ENCODE measurements at regions not wholly inside any gene's neighbourhood (a gene's known extent, or its start where the extent isn't known, plus 50 kb on each side); places are given as distances from the start of the nearest gene placed in this dataset.

DNA sequence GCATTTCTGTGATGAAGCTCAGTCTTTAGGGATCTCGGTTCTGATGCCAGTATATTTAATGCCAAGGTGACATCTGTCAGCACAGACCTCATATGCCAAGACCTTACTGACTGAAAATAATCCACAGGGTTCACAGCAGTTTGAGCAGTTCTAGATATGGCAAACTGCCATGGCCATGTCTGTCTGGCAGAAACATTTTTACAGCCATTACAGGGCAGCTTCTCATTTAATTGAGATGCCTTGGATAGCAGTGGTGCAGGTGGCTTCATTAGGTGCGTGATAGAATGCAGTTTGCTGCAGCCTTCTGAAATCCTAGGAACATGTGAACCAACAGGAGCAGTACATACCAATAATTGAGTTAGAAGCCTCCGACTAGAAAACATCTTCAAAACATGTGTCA, 510.6 kb downstream of the XIRP2 start:
- TF ChIP-seq, protein P1, sequence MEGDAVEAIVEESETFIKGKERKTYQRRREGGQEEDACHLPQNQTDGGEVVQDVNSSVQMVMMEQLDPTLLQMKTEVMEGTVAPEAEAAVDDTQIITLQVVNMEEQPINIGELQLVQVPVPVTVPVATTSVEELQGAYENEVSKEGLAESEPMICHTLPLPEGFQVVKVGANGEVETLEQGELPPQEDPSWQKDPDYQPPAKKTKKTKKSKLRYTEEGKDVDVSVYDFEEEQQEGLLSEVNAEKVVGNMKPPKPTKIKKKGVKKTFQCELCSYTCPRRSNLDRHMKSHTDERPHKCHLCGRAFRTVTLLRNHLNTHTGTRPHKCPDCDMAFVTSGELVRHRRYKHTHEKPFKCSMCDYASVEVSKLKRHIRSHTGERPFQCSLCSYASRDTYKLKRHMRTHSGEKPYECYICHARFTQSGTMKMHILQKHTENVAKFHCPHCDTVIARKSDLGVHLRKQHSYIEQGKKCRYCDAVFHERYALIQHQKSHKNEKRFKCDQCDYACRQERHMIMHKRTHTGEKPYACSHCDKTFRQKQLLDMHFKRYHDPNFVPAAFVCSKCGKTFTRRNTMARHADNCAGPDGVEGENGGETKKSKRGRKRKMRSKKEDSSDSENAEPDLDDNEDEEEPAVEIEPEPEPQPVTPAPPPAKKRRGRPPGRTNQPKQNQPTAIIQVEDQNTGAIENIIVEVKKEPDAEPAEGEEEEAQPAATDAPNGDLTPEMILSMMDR (IDR thresholded peaks at IDR 0.05; ENCODE audit: unreplicated experiment in 3 of 3): no peak

DNA sequence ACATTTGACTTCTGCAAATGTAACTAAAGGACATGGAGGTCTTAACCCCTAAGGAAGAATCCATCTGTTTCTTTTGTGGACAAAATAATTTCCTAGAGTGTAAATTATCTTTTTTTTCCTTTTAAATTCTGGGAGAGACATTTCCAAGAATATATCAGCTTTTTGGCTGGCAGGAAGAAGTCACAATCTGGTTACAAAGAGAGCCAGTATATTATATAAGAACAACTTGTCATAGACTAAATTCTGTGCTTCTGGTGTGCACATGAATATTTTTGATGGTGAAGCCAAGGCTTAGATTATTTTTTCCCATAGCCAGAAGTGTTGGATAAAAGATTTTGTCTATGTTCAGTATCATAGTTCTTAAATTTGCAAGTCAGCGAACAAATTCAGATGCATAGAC, 500.6 kb downstream of the XIRP2 start:
- no peaks in the 10 kb centered on the region for H3K27me3 Mint-ChIP-seq (ENCODE audit: low read depth)
- H3K9me3 Mint-ChIP-seq: no peaks in the 10 kb centered on the region
- H3K27ac Mint-ChIP-seq: no peak overlapping the region
- H3K4me3 Mint-ChIP-seq: no peak overlapping the region
- H3K4me1 Mint-ChIP-seq: peaks cover 6% of the 10 kb centered on the region
- H3K36me3 Mint-ChIP-seq (ENCODE audit: low read depth): no peaks in the 10 kb centered on the region
- TF ChIP-seq, protein P1 (IDR thresholded peaks at IDR 0.05; ENCODE audit: unreplicated experiment in 3 of 3): no peak

More for the DNA sequence above, 510.6 kb downstream of the XIRP2 start:
- H3K27ac Mint-ChIP-seq: no peak overlapping the region
- H3K4me3 Mint-ChIP-seq: no peak overlapping the region
- no peaks in the 10 kb centered on the region for H3K4me1 Mint-ChIP-seq
- no peaks in the 10 kb centered on the region for H3K27me3 Mint-ChIP-seq (ENCODE audit: low read depth)
- peaks cover 21% of the 10 kb centered on the region for H3K9me3 Mint-ChIP-seq
- H3K36me3 Mint-ChIP-seq (ENCODE audit: low read depth): no peaks in the 10 kb centered on the region

DNA sequence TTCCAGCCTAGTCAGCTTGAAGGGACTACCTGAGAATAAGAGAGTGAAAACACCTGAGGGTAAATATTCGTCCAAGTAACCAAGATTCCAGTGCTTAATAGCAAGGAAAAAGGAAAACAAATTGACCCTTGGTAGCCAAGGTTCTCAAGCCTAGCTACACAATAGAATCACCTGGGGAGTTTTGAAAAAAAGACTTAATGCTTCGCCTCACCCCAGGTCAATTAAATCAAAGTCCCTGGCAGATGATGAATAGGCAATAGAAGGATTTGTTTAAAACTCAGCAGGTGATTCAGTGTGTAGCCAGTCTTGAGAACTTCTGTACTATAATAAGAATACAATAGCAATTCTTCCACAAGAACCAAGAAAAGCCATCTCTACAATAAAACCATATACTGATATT, 500.2 kb downstream of the XIRP2 start:
- no peaks in the 10 kb centered on the region for H3K9me3 Mint-ChIP-seq
- peak overlapping the region in 1 of 3 experiments; percentile 25 for H3K27ac Mint-ChIP-seq
- H3K4me3 Mint-ChIP-seq: no peak overlapping the region
- H3K36me3 Mint-ChIP-seq (ENCODE audit: low read depth): no peaks in the 10 kb centered on the region
- TF ChIP-seq, protein P1 (IDR thresholded peaks at IDR 0.05; ENCODE audit: unreplicated experiment in 3 of 3): no peak
- H3K4me1 Mint-ChIP-seq: peaks cover 6% of the 10 kb centered on the region
- H3K27me3 Mint-ChIP-seq (ENCODE audit: low read depth): no peaks in the 10 kb centered on the region

DNA sequence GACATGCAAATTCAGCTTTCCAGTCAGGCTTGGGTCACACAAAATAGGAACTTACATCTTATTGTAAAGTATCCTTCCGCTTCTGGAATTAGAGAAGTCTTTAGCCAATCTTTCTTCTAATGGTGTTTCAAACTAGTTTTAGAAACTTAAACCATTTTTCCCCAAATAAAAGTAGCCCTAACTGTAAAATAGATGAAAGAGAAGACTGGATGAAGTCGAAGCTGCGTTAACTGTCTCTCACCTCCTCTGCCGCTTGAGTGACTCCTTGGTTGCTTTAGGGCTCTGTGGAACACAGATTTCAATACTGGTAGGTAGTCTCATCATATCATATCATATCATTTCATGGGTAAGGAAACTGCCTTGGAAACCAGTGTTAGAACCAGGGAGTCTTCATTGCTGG, 498.4 kb downstream of the XIRP2 start:
- no peak overlapping the region for H3K4me3 Mint-ChIP-seq
- H3K4me1 Mint-ChIP-seq: peaks cover 6% of the 10 kb centered on the region
- no peaks in the 10 kb centered on the region for H3K27me3 Mint-ChIP-seq (ENCODE audit: low read depth)
- TF ChIP-seq, protein P1 (IDR thresholded peaks at IDR 0.05; ENCODE audit: unreplicated experiment in 3 of 3): no peak
- H3K36me3 Mint-ChIP-seq (ENCODE audit: low read depth): no peaks in the 10 kb centered on the region
- H3K9me3 Mint-ChIP-seq: no peaks in the 10 kb centered on the region
- H3K27ac Mint-ChIP-seq: no peak overlapping the region

DNA sequence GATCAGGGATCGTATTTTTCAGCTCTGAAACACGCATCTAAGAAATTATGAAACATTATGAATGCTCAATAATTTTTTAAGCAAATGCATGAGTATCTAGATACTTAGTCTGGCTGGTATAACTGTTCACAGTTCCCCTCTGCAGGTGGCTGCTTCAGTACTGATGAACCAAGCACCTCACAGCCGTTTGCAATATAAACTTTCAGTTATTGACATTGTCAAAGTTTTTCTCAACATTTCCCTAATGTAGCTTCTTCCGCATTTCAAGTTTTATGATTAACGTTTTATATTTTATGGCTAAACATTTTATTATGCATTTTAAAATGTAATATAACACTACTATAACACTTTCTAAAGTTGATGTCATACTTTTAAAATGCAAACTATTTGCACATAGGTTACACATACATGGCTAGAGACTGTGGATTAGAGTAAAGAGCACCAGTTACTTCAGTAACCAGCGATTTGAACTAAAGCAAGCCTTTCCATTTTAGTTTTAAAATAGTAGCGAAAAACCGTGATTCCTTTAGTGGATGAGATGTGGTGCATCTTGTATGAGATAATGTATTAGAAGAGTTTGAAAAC, 495.4 kb downstream of the XIRP2 start:
- no peak overlapping the region for H3K27ac Mint-ChIP-seq
- no peaks in the 10 kb centered on the region for H3K36me3 Mint-ChIP-seq (ENCODE audit: low read depth)
- no peaks in the 10 kb centered on the region for H3K9me3 Mint-ChIP-seq
- TF ChIP-seq, protein P1 (IDR thresholded peaks at IDR 0.05; ENCODE audit: unreplicated experiment in 3 of 3): no peak
- H3K27me3 Mint-ChIP-seq (ENCODE audit: low read depth): no peaks in the 10 kb centered on the region
- peaks cover 6% of the 10 kb centered on the region for H3K4me1 Mint-ChIP-seq
- no peak overlapping the region for H3K4me3 Mint-ChIP-seq

DNA sequence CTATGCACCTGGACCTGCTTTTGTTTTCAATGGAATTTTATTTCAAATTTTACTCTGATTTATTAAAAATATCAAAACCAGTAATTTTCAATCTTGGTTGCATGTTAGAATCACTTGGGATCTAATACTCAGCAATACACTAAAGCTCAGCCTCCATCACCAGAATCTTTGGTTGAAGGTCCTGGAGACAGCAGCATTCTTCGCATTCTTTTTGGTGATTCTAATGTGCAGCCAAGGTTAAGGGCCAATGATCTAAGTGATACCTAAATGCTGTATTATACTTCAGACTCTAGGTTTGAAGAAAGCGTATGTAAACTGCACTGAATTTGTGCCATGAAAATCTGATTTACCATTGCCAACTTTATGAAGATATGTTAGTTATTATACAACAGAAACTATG, 493.1 kb downstream of the XIRP2 start:
- no peak overlapping the region for H3K27ac Mint-ChIP-seq
- peaks cover 10% of the 10 kb centered on the region for H3K9me3 Mint-ChIP-seq
- H3K36me3 Mint-ChIP-seq (ENCODE audit: low read depth): no peaks in the 10 kb centered on the region
- no peaks in the 10 kb centered on the region for H3K4me1 Mint-ChIP-seq
- H3K4me3 Mint-ChIP-seq: no peak overlapping the region
- H3K27me3 Mint-ChIP-seq (ENCODE audit: low read depth): no peaks in the 10 kb centered on the region
- TF ChIP-seq, protein P1 (IDR thresholded peaks at IDR 0.05; ENCODE audit: unreplicated experiment in 3 of 3): no peak
